Bronchial epithelial cell (primary cell): ENCODE measurements at regions not wholly inside any gene's neighbourhood (a gene's known extent, or its start where the extent isn't known, plus 50 kb on each side); places are given as distances from the start of the nearest gene placed in this dataset.
"Not testable (repeated sequence)": the region's sequence is repeated elsewhere in the genome, so short reads cannot be mapped to it uniquely, and the experiment has no call there.

Experiments used
- DNase-seq: peaks from one replicate; pipeline ENCODE4 v3.0.0-alpha.2; 2010; ENCODE audit warnings: low read depth
- FAIRE-seq: peaks from 2 replicates; lab custom pipeline; 2011; peaks lifted over from hg19 to GRCh38; lab: Jason Lieb, UNC
- H3K27me3 ChIP-seq: 2 replicates; pipeline ENCODE4 v1.5.1; 2011; ENCODE audit warnings: low read length; ENCODE audit not compliant: control insufficient read depth, insufficient read depth
- H3K36me3 ChIP-seq: 2 replicates; pipeline ENCODE4 v1.5.1; 2011; ENCODE audit warnings: low read length; ENCODE audit not compliant: control insufficient read depth, insufficient read depth
- H3K4me3 ChIP-seq: 2 replicates; pipeline ENCODE4 v1.5.1; 2011; ENCODE audit warnings: mild to moderate bottlenecking, low read depth, low read length, control low read depth
- TF ChIP-seq, protein P1 (sequence below): IDR thresholded peaks from 2 replicates; pipeline ENCODE4 v1.5.1; 2011; ENCODE audit warnings: mild to moderate bottlenecking, moderate library complexity, low read length, control low read depth, inconsistent platforms; ENCODE audit not compliant: insufficient read depth, severe bottlenecking

DNA sequence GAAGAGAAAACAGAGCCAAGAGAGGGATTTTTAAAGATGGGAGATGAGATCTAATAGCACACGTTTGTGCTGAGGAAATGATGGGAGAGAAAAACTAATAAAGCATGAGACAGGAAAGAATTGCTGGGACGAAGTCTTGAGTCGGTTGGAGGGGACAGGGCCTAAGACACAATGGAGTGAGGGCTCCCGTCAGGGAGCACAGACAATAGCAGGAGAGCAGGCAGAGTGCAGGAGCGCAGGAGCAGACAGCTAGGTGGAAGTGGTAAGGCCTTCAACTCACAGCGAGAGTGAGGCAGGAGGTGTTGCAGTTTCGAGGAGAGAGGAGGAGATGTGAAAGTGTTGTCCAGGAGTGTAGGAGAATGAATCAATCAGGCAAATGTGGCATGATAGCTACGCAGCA is 59.9 kb upstream of the SOX13 start:
- H3K4me3 ChIP-seq, result no peak overlapping the region
- no peak for FAIRE-seq
- H3K36me3 ChIP-seq, result no peaks in the 10 kb centered on the region
- TF ChIP-seq, protein P1, sequence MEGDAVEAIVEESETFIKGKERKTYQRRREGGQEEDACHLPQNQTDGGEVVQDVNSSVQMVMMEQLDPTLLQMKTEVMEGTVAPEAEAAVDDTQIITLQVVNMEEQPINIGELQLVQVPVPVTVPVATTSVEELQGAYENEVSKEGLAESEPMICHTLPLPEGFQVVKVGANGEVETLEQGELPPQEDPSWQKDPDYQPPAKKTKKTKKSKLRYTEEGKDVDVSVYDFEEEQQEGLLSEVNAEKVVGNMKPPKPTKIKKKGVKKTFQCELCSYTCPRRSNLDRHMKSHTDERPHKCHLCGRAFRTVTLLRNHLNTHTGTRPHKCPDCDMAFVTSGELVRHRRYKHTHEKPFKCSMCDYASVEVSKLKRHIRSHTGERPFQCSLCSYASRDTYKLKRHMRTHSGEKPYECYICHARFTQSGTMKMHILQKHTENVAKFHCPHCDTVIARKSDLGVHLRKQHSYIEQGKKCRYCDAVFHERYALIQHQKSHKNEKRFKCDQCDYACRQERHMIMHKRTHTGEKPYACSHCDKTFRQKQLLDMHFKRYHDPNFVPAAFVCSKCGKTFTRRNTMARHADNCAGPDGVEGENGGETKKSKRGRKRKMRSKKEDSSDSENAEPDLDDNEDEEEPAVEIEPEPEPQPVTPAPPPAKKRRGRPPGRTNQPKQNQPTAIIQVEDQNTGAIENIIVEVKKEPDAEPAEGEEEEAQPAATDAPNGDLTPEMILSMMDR, result no peak
- no peak for DNase-seq
- H3K27me3 ChIP-seq, result no peaks in the 10 kb centered on the region

DNA sequence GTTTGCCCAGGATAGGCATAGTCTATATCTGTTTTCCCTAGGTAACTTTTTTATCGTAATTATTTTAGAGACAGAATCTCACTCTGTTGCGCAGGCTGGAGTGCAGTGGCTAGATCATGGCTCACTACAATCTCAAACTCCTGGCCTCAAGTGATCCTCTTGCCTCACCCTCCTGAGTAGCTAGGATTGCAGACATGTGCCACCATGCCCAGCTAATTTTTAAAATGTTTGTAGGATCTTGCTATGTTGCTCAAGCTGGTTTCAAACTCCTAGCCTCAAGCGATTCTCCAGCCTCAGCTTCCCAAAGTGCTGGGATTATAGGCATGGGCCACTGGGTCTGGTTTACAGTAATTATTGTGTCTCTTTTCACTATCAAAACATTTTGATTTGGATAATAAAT is 58.6 kb upstream of the SOX13 start:
- DNase-seq, result no peak
- Histone ChIP-seq H3K27me3 (no peaks in the 10 kb centered on the region), H3K4me3 (no peak overlapping the region), H3K36me3 (no peaks in the 10 kb centered on the region)
- TF ChIP-seq, protein P1, result no peak
- FAIRE-seq, result no peak

DNA sequence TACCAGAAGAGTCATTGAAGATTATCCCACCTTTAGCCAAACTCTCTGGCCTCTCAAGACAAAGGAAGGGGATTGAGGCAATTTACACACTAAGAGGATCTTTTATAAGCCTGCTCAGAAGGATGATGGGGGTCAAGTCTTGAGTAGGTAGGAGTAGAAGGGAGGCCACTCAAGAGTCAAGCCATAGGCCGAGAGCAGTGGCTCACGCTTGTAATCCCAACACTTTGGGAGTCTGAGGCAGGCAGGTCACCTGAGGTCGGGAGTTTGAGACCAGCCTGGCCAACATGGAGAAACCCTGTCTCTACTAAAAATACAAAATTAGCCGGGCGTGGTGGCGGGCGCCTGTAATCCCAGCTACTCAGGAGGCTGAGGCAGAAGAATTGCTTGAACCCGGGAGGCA is 58.0 kb upstream of the SOX13 start:
- H3K27me3 ChIP-seq, result not testable (repeated sequence)

DNA sequence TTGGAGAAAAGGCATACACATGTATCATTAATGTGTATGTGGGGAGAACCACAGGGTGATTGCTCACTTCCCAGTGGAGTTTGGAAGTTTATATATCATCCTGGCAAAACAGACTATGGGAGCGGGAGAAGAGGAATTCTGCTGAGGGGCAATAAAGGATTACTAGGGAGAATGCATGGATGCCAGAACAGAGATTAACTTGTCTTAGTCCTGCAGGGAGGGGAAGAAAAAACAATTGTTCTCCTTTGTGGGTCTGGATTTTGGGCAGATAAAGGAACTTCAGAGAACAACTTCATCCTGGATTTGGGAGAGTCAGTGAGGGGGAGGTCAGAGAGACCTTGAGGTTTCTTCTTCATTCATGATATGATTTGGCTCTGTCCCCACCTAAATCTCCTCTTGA is 55.9 kb upstream of the SOX13 start:
- FAIRE-seq, result no peak
- Histone ChIP-seq H3K4me3 (no peak overlapping the region), H3K27me3 (peaks cover 2% of the 10 kb centered on the region), H3K36me3 (no peaks in the 10 kb centered on the region)
- DNase-seq, result no peak
- TF ChIP-seq, protein P1, result no peak

More for the DNA sequence above, 58.0 kb upstream of the SOX13 start:
- not testable (repeated sequence) for H3K36me3 ChIP-seq, FAIRE-seq, DNase-seq, H3K4me3 ChIP-seq

DNA sequence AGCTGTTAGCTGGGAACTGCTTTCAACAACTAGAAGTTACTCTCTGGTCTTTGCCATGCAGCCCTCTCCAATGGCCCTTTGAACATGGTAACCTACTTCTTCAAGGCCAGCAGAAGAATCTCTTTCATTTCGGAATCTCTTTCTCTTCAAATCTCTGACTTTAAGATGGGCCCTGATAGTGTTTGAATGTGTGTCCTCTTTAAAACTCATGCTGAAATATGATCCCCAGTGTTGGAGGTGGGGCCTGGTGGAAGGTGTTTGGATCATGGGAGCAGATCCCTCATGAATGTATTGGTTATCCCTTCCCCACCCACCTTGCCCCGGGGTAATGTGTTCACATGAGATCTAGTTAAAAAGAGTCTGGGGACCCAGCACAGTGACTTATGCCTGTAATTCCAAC is 54.5 kb upstream of the SOX13 start:
- FAIRE-seq (no peak), DNase-seq (no peak)
- TF ChIP-seq, protein P1, result no peak
- H3K27me3 ChIP-seq, result peaks cover 2% of the 10 kb centered on the region
- H3K4me3 ChIP-seq, result no peak overlapping the region
- no peaks in the 10 kb centered on the region for H3K36me3 ChIP-seq
